DLD1 (cell line): ENCODE measurements at regions not wholly inside any gene's neighbourhood (a gene's known extent, or its start where the extent isn't known, plus 50 kb on each side); places are given as distances from the start of the nearest gene placed in this dataset.

ENCODE experiments used
- in situ Hi-C: cut with HindIII; loops from 2 replicates; pipeline ENCODE4 v1.10.0; 2017; ENCODE audit warnings: low sequenced_read_pairs

DNA sequence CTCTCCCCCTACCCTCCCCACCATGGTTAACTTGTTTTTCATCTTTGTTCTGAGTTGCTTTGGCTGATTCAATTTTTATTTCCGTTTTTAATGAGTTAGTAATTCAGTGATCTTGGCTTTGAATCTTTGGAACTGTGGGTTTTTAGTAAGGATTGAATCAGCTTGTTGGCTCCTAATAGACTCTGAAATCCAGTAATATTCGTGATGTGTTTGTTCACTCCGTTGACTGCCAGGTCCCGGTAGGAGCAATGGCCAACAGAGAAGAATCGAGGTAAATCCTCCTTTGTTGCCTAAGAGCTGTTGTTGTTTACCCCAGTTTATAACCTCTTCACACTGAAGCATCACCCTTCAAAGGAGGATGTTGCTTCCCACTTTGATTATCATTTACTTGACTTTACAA is 92.7 kb downstream of the PCSK1 start:
- in situ Hi-C loops: loop anchor here (25.0 kb wide), 2 partner anchors 378 to 703 kb away; partner anchors contain the start of genes ELL2 and RFESD

DNA sequence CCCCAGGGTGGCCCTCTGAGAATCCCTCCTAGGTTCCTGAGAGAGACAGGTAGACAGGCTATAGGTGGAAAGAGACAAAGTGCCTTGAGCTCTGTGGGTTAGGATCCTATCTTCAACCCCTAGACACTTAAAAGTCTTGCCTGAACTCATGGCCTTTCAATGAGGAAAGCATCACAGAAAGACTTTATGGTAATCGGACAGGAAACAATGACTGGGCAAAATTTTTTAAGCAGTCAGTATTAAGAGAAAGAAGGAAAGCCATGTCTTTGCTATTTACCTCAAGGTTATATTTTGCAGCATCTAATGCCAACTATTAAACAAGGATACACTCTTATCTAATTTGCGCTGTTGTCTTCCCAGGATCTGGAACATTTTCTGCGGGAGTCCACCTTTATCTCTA is 93.2 kb downstream of the PCSK1 start:
- in situ Hi-C loops: loop anchor here (25.0 kb wide), 2 partner anchors 378 to 703 kb away; partner anchors contain the start of genes ELL2 and RFESD

DNA sequence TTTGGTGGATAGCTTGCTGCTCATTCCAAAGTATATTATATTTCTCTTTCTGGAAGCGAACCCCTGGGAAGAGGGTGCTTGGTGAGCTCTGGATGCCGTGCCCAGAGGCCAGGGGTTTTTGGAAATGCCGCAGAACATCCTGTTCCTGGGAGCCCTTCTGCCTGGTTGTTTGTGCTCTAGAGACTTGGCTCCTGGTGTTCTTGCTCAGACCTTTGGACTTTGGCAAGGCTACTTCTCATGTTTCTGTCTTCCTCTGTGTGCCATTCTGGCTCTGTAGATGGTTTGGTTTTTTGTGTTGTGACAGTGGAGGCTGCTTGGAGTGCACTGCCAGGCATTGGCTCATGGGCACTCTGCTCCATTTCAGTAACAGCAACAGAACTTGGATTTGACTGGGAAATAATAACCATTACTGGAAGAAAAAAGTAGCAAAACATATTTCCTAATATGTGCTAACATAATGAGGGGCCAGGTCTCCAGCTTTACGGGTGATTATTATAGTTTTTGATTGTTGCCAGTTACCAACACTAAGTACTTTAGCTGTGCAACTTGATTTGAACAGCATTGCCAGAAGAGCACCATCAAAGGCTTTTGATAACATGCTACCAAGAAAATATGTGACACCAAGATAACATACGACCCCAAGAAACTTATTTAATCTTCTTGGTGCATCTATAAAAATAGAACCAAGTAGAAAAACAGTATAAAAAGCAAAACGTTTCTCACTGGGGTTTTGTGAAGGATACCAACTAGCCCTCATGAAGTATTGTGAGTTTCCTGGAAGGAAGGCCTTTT is 94.2 kb downstream of the PCSK1 start:
- in situ Hi-C loops: loop anchor here (25.0 kb wide), 2 partner anchors 377 to 702 kb away; partner anchors contain the start of genes ELL2 and RFESD

DNA sequence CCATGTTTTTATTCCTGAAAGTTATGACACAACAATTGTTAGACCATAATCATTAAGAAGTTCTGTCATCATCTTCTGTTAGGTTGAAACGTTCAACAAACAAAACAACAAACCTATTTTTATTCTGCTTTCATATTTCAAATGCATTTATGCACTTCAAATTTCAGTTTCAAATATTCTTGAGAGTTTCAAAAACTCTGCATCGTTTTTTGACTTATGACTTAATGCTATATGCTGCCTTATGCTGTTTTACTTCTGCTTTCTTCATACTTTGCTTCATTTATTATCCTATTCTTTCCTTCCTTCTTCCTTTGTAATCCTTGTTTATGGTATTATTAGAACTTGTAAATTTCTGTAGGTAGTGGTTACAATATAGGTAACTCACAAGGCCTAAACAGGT is 95.0 kb downstream of the PCSK1 start:
- in situ Hi-C loops: loop anchor here (25.0 kb wide), 2 partner anchors 376 to 701 kb away; partner anchors contain the start of genes ELL2 and RFESD

DNA sequence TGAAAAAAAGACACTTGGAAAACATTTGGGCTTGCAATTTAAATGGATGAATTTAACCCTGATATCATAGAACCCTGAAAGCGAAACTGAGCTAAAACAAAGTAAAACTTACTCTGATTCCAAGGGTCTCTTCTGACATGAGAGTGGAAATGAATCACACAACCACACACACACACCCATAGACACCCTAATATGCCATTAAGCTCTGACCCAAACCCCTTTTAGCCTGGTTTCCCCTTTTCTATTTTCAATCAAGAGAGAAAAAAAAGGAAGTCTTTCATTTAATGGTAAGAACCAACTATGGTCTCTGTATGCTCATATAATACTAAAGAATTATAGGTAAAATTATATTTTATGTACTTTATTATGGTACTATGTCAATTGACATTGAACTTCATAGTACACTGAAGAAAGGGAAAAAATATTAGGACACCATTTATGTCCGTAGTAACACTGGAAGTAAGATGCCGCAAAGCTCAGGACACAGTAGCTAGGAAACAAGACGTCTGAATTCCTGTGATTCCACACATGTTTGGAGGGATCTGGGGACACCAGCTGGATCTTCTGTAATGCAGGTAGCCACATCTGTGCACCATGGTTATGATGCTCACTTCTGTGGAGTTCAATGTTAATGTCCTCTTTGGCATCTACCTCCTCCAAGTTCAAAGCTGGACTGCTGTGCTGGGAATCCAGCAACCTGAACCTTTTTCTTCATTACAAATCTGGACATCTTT is 95.8 kb downstream of the PCSK1 start:
- in situ Hi-C loops: loop anchor here (25.0 kb wide), 2 partner anchors 375 to 700 kb away; partner anchors contain the start of genes ELL2 and RFESD

DNA sequence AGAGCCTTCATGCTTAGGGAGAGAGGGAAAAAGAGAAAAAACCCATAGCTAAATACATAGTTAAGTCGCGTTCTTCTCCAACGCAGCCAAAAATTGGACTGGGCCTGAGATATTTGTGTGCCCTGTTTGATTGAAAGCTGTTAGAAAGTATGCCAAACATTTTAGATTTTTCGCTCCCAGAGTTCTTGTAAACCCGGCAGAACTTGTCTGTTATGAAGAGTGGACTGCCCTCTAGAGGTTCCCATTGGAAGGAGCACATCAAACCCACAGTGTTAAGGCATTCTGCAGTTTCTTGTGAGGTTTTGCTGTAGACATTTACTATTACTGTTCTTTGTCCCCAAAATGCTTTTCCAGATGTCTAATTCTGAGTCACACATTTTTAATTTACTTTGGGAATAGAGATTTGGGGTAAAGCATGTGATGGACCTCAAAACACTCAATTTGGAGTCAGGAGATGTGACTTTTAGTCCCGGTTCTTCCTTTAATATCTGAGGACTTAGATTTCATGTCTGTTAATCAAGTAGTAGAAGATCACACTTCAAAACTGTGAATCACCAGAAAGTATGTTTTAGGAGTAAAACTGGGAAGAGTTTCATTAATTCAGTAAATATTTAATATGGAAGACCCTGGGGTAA is 96.6 kb downstream of the PCSK1 start:
- in situ Hi-C loops: loop anchor here (25.0 kb wide), 2 partner anchors 374 to 699 kb away; partner anchors contain the start of genes ELL2 and RFESD

DNA sequence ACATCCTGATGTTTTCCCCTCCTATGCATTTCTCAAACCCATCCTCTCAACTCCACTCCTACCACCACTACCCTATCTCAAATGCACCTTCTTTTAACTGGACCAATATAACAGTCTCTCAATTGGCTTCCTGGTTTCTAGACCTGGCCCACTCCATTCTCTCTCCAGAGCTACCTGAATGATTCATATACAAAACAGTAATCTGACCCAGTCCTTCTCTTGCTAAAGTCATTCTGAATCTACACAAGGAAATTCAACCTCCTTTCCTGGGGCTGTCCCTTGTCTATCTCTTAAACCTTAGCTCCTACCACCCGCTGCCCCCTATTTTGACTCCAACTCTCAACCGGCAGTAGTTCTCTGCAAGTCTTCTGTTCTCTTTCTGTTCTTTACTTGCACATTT is 97.2 kb downstream of the PCSK1 start:
- in situ Hi-C loops: loop anchor here (25.0 kb wide), 2 partner anchors 374 to 699 kb away; partner anchors contain the start of genes ELL2 and RFESD

DNA sequence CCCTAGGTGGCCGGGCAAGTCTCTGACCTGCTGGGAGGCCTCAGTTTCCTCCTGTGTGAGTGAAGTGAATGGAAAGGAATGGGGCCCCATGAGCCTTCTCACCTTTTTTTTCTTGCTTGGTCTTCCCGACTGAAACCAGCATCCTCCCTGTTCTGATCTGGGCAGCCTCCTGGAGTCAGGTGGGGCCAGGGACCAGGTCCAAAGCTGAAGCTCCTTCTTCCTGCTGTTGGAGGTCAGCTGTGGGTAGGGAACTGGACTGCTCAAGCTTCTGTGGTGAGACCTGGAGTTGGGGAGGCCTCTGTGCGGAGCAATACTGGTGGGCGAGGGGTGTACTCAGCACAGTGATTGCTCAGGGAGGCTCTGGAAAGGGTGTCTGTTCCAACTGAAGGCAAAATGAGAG is 99.7 kb downstream of the PCSK1 start:
- in situ Hi-C loops: loop anchor here (25.0 kb wide), 2 partner anchors 371 to 696 kb away; partner anchors contain the start of genes ELL2 and RFESD

DNA sequence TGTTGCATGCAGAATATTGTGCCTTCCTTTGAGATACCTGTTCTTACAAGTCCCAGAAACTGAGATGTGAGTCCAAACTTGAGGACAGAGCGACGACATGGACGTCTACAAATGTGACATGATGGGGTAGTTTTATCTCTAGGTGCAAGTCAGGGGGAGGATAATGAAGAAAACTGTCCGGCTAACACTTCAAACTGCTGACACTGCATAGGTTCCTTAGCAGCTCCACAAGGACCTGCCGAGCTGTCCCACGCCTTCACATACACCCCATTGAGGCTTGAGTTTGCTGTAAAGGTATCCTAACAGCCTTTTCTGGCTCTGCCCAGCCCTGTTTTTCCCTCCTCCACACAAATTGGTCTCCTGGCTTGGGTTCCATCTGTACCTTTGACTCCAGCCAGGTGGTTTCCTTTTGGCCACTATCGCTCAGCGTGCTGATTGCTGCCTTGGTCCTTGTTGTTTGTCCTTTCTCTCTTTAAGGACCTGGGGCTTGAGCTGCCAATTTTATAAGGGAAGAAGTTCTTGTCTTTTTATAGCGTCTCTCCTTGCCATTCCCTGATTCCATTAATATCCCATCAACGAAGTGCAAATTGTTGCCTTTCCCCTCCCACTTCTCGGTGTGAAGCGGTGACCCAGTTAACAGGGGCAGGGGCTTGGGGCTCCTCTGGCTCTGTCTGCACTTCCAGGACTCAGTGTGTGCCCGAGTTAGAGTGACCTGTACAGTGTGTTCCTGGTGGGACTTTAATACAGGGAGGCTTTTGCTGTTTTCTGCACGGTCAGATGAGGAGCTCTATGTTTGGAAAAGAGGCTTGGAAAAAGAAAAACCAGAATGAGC is 100.3 kb downstream of the PCSK1 start:
- in situ Hi-C loops: loop anchor here (25.0 kb wide), 2 partner anchors 370 to 695 kb away; partner anchors contain the start of genes ELL2 and RFESD

DNA sequence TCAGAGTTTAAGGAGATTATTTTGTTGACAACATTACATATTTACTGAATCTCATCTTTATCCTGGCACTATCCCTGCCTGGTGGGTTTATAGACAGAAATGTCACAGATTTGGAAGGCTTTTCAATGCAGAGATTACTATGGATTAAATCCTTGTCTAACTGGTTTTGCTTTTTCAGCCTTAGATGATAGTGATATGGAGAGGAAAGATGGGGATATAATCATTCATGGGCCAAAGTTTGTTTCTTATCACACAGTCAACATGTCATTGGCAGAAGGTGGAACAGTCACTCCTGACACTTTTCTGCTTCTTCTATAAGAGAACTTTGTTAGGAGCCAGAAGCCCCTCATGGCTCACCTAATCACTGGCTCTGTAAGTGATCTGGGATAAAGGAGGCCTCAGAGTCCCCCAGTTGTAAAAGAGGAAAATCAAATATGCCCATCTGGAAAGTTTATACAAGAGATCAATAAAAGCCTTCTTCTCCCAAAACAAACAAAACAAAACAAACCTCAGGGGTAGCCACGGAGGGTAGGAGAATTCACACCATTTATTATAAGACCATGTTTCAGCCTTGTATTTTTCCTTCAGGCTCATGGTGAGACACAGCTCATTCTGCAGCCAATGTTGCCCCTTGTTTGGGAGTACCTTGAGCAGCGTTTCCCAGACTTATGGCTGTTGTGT is 101.2 kb downstream of the PCSK1 start:
- in situ Hi-C loops: loop anchor here (25.0 kb wide), 2 partner anchors 370 to 695 kb away; partner anchors contain the start of genes ELL2 and RFESD

DNA sequence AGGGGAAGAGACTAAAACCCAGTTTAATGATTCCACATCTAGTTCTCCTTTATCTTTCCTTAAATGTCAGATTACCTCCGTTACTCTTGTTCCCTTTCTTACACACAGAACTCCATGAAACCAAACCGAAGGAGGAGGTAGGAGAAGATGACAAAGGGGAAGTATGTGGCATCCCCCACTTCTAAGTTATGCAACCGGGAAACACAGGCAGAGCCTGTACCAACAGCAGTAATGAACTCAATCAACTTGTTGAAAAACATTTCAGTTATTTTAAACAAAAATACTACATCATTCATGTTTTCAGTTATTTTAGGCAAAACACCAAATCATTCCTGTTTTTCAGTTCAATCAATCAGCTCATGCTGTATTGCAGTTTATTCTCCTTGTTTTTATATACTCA is 101.8 kb downstream of the PCSK1 start:
- in situ Hi-C loops: loop anchor here (25.0 kb wide), 2 partner anchors 369 to 694 kb away; partner anchors contain the start of genes ELL2 and RFESD

DNA sequence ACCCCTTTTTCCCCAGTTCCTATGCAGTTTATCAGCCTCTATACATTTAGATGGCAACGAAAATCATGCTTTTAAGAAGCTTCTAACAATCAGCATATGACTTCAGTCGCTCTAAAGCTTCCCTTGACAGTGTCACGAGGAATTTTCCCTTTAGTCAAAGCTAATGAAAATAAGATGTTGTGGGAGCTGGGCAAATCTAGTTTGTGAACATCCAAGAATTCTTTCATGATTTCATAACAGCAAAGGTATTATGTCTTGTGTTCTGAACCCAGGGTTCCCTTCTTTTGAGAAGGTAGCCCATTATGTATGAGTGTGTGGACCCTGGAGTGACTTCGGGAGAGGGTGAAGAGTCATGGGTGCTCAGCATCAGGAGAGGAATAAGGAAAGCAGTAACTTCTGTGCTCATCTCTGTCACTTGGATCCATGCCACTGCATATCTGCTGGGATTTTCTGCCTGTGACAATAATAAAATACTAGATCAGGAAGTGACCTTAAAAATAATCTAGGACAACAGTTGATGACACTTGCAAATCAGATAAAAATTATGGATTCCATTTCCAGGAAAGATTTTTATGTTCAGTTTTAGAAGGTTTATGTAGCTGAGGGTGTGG is 102.4 kb downstream of the PCSK1 start:
- in situ Hi-C loops: loop anchor here (25.0 kb wide), 2 partner anchors 368 to 693 kb away; partner anchors contain the start of genes ELL2 and RFESD

DNA sequence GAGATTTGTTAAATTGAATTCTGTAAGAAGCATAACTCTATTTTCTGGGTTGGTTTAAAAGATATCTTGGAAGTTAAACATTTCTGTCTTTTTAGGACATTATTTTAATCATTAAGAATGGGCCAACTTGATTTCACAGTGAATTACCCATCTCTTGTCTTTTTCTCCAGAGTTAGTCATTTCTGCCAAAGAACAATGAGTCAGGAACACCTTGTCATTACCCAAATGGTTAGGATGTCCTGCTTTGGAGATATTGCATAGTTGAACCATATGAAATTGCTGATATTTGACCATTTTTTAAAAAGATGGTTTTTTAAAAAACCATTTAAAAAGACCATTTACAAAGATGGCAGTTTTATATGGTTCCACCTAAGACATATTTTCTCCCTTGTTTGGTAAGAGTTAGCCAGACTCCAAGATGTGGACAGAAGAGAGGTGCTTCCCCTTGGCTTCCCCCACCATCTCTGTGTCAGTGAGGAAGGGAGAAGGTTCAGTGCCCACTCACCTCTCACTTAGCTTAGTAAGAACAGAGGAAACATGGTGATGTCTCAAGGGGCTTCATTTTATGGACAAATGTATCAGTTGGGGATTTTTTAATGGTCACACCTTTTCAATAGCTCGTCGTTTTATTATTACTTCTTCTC is 103.0 kb downstream of the PCSK1 start:
- in situ Hi-C loops: loop anchor here (10.0 to 25.0 kb wide), 3 partner anchors 368 to 693 kb away; partner anchors contain the start of genes ELL2 and RFESD

DNA sequence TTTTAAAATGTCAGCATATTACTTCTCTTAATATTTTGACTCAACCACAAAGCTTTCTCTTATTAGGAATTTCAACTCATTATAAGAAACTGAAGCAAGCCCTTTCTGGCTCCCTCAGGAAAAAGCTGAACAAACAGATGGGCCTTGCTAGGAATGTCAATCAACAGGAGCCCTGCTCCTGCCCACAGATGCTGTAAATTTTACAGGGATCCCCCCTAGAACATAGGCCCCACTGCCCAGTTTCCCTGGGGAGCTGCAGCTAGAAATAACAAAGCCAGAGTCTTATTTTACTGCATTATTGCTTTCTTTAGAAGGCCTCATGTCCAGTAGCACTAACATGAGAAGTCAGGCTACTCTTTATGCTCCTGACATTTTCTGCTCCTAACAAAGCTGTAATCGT is 103.8 kb downstream of the PCSK1 start:
- in situ Hi-C loops: loop anchor here (10.0 to 25.0 kb wide), 3 partner anchors 367 to 692 kb away; partner anchors contain the start of genes ELL2 and RFESD

DNA sequence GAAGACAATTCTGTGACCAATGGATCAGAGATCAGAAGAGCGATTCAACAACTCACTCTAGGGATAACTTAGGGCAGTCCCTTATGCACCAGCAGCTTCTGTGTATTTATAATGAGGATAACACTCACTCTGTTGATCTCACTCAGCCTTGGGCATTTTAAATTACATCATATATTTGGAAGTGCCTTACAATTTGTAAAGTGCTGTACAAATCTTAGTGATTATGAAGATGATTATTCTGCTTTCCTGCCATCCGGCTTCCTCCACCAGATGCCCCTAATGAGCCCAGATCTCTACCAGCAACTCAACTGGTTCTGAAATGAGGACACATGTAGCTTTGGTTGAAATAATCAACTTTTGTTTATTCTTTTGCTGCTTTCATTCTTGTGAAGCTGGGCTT is 105.3 kb downstream of the PCSK1 start:
- in situ Hi-C loops: loop anchor here (10.0 to 25.0 kb wide), 3 partner anchors 365 to 690 kb away; partner anchors contain the start of genes ELL2 and RFESD

DNA sequence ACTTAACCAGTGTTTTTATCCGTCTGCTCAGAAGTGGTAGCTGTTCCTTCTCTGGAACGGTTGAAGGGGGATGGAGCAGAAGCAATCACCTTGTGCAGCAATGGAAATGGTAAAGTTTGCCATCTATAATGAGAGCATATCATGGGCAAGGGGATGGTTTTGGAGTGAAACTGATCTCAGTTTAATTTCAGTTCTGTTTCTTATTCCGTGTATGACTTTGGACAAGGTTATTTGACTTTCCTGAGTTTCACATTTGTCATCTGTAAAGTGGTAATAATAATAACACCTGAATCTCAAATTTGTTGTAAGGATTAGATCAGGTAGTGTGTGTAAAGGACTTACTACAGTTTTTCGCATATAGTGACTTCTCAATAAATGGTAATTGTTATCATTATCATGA is 106.1 kb downstream of the PCSK1 start:
- in situ Hi-C loops: loop anchor here (10.0 to 25.0 kb wide), 3 partner anchors 365 to 690 kb away; partner anchors contain the start of genes ELL2 and RFESD

DNA sequence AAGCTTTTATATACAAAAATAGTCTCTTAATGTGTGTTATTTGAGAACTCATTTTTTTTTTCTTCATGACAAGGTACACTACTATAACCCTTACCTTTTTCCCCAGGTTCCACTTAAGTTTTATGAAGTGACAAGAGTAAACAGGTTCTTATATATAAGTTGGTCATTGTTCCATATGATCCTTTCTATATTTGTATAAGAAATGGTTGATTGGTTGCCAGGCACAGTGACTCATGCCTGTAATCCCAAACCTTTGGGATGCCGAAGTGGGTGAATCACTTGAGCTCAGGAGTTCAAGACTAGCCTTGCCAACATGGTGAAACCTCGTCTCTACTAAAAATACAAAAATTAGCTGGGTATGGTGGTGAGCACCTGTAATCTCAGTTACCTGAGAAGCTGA is 108.3 kb downstream of the PCSK1 start:
- in situ Hi-C loops: loop anchor here (10.0 to 25.0 kb wide), 3 partner anchors 362 to 687 kb away; partner anchors contain the start of genes ELL2 and RFESD

DNA sequence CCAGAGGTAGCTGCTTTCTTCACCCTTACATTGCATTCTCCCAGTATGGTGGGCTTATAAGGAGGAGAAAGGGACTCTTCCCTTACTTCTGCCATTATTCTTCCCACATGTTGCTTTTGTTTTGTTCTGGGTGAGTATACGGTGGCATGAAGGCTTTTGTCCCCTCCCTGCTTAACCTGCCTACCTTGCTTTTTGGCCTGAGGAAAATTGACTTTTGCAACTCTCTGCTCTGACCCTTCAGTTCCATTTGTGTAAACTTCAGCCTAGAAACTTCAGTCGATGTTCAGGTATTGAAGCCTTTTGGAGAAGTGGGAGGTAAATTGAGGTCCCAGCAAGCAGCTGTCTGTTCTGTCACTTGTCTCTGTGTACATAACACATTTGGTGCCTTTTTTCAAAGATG is 110.2 kb downstream of the PCSK1 start:
- in situ Hi-C loops: loop anchor here (10.0 kb wide), 1 partner anchor 458 kb away; no protein-coding TSS in a partner anchor
